ENCODE measurements at regions not wholly inside any gene's neighbourhood (a gene's known extent, or its start where the extent isn't known, plus 50 kb on each side); places are given as distances from the start of the nearest gene placed in this dataset.

DNA sequence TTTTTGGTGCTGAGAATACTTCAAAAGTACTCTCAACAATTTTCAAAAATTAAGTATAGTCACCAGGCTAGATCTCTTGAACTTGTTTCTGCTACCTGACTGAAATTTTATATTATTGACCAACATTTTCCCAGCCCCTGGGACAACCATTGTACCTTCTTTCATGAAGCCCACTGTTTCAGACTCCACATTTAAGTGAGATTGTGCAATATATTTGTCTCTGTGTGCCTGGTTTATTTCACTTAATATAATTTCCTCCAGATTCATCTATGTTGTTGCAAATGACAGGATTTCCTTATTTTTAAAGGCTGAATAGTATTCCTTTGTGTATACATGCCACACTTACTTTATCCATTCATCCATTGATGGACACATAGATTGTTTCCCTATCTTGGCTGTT lies 354.2 kb upstream of the VRK2 start:
- TF ChIP-seq, protein P1, sequence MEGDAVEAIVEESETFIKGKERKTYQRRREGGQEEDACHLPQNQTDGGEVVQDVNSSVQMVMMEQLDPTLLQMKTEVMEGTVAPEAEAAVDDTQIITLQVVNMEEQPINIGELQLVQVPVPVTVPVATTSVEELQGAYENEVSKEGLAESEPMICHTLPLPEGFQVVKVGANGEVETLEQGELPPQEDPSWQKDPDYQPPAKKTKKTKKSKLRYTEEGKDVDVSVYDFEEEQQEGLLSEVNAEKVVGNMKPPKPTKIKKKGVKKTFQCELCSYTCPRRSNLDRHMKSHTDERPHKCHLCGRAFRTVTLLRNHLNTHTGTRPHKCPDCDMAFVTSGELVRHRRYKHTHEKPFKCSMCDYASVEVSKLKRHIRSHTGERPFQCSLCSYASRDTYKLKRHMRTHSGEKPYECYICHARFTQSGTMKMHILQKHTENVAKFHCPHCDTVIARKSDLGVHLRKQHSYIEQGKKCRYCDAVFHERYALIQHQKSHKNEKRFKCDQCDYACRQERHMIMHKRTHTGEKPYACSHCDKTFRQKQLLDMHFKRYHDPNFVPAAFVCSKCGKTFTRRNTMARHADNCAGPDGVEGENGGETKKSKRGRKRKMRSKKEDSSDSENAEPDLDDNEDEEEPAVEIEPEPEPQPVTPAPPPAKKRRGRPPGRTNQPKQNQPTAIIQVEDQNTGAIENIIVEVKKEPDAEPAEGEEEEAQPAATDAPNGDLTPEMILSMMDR (IDR thresholded peaks at IDR 0.05; ENCODE audit: unreplicated experiment) = no peak
- no peak for DNase-seq (ENCODE audit: low spot score in 2 of 2, unreplicated experiment in 2 of 2)
- Mint-ChIP-seq H3K4me3 (no peak overlapping the region), H3K27ac (no peak overlapping the region), H3K4me1 (peaks cover 3% of the 10 kb centered on the region), H3K27me3 (ENCODE audit: low read depth) (no peaks in the 10 kb centered on the region), H3K36me3 (peaks cover 6% of the 10 kb centered on the region), H3K9me3 (peaks cover 42% of the 10 kb centered on the region)

DNA sequence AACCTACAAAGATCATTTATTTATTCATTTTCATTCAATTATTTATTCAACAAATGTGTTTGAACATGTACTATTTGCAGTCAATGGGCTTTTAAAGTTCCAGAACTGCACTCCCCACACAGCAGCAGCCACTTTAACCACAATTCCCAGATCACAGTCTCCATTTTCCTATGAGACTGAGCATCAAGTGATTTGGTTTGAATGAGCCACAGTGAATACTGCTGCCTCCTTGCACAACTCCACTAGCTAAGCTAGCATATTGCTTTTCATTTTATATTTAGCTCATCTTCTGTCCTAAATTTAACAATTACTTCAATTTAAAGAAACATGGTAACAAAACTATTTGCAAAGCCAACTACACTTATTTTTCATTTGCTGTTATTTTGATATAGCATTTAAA lies 353.4 kb upstream of the VRK2 start:
- Mint-ChIP-seq H3K9me3 (peaks cover 36% of the 10 kb centered on the region), H3K27me3 (ENCODE audit: low read depth) (no peaks in the 10 kb centered on the region), H3K27ac (no peak overlapping the region), H3K4me1 (peaks cover 3% of the 10 kb centered on the region), H3K4me3 (no peak overlapping the region), H3K36me3 (peaks cover 6% of the 10 kb centered on the region)
- TF ChIP-seq, protein P1 (IDR thresholded peaks at IDR 0.05; ENCODE audit: unreplicated experiment) = no peak
- DNase-seq (ENCODE audit: low spot score in 2 of 2, unreplicated experiment in 2 of 2) = no peak

DNA sequence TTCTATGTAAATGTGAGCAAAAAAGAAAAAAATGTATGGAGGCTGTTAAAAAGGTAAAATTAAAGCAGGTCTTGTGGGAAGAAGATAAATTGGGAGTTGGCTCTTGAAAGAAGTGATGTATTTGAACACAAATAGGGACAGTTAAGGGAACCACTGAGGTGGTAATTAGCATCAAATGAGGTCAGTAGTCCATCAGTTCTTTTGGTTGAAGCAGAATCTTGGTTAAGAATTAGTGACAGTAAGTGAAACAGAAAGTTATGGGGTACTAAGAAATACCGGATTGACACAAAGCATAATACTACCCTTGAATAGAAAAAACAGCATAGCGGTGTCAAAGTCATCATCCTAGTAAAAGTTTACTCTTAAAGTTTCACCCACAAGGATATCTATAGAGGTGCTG lies 352.6 kb upstream of the VRK2 start:
- Mint-ChIP-seq H3K27ac (no peak overlapping the region), H3K9me3 (peaks cover 28% of the 10 kb centered on the region), H3K36me3 (peaks cover 6% of the 10 kb centered on the region), H3K4me1 (peaks cover 3% of the 10 kb centered on the region), H3K4me3 (no peak overlapping the region), H3K27me3 (ENCODE audit: low read depth) (no peaks in the 10 kb centered on the region)
- no peak for DNase-seq (ENCODE audit: low spot score in 2 of 2, unreplicated experiment in 2 of 2)
- TF ChIP-seq, protein P1 (IDR thresholded peaks at IDR 0.05; ENCODE audit: unreplicated experiment) = no peak

DNA sequence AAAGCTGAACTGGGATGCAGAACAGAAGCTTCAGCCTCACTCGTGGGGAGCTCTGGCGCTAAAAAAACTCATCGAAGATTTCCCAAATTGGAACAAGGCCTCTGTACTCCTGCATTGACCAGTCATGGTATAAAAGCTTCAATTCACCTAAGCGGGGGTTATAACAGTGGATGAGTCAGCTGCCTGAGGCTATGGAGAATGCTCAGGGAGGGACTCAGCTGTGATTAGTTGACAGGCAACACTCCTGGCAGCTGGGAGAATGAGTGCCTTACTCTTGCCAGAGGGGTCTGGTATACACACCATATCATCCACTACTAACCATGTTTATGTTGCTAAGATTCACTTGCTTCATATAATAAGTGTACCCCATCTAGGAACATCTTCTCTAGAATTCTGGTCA lies 350.6 kb upstream of the VRK2 start:
- no peak overlapping the region for H3K4me3 Mint-ChIP-seq
- no peaks in the 10 kb centered on the region for H3K27me3 Mint-ChIP-seq (ENCODE audit: low read depth)
- peaks cover 13% of the 10 kb centered on the region for H3K9me3 Mint-ChIP-seq
- peaks cover 6% of the 10 kb centered on the region for H3K4me1 Mint-ChIP-seq
- no peak overlapping the region for H3K27ac Mint-ChIP-seq
- TF ChIP-seq, protein P1 (IDR thresholded peaks at IDR 0.05; ENCODE audit: unreplicated experiment) = no peak
- no peak for DNase-seq (ENCODE audit: low spot score in 2 of 2, unreplicated experiment in 2 of 2)
- H3K36me3 Mint-ChIP-seq = no peaks in the 10 kb centered on the region

DNA sequence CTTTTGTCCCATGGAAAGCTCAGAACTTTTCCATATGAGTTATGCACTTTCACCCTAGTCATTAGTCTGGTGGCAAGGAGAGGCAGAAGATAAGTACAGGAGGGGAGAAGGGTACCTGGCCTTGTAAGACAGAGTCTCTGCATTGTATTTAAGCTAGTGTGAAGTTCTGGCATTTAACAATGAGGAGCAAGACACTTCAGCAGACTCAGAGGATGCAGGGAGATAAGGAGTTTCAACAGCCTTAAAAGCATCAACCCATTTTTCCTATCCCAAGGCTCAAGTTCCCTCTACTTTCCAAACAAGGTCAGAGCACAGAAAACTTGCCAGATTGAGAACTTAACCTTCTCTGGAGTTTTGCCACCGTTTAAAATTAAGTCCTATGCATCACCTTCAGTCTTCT lies 348.2 kb upstream of the VRK2 start:
- DNase-seq (ENCODE audit: low spot score in 2 of 2, unreplicated experiment in 2 of 2) = no peak
- no peak overlapping the region for H3K27ac Mint-ChIP-seq
- H3K4me1 Mint-ChIP-seq = peaks cover 11% of the 10 kb centered on the region
- H3K9me3 Mint-ChIP-seq = peaks cover 3% of the 10 kb centered on the region
- H3K27me3 Mint-ChIP-seq (ENCODE audit: low read depth) = no peaks in the 10 kb centered on the region
- no peak overlapping the region for H3K4me3 Mint-ChIP-seq
- TF ChIP-seq, protein P1 (IDR thresholded peaks at IDR 0.05; ENCODE audit: unreplicated experiment) = no peak
- H3K36me3 Mint-ChIP-seq = no peaks in the 10 kb centered on the region

DNA sequence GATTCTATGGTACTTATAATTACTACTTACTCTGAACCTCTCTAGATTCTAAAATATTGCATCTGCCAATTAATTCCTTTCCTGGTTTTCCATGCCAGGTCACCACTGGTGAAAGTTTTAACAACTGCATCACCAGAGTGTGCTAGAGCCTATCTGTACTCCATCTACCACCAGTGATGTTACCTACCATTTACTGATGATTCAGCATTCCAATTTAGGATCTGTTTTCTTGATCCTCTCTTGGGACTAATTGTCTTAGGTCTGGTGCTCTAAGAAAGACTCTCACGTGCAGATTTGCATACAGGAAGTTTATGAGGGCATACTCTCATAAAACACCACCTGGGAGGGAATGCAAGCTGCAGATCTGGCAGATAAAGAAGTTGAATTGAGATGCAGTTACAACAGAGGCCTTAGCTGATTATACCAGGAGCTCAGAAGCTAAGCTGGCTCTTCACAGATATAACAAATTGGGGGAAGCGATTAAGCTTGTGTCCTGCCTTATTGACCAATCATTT lies 347.6 kb upstream of the VRK2 start:
- H3K4me1 Mint-ChIP-seq = peaks cover 11% of the 10 kb centered on the region
- H3K27ac Mint-ChIP-seq = no peak overlapping the region

More for the DNA sequence above, 347.6 kb upstream of the VRK2 start:
- no peaks in the 10 kb centered on the region for H3K36me3 Mint-ChIP-seq
- peaks cover 3% of the 10 kb centered on the region for H3K9me3 Mint-ChIP-seq
- DNase-seq (ENCODE audit: low spot score in 2 of 2, unreplicated experiment in 2 of 2) = no peak
- TF ChIP-seq, protein P1 (IDR thresholded peaks at IDR 0.05; ENCODE audit: unreplicated experiment) = no peak
- H3K4me3 Mint-ChIP-seq = no peak overlapping the region
- H3K27me3 Mint-ChIP-seq (ENCODE audit: low read depth) = no peaks in the 10 kb centered on the region
